ENCODE measurements at regions not wholly inside any gene's neighbourhood (a gene's known extent, or its start where the extent isn't known, plus 50 kb on each side); places are given as distances from the start of the nearest gene placed in this dataset.
"Not testable (repeated sequence)": the region's sequence is repeated elsewhere in the genome, so short reads cannot be mapped to it uniquely, and the experiment has no call there.

- DNase-seq (ENCODE audit: low read depth in 2 of 2) = no peak
These were observed 112.3 kb upstream of the DTNBP1 start for GRCh38 chr6:15775076-15775634.

- DNase-seq (ENCODE audit: low read depth in 2 of 2) = no peak
These were observed 111.1 kb upstream of the DTNBP1 start for GRCh38 chr6:15773806-15774410.

GRCh38 chr6:15770347-15771143 lies 107.7 kb upstream of the DTNBP1 start:
- DNase-seq (ENCODE audit: low read depth in 2 of 2) = no peak

GRCh38 chr6:15769511-15770018 lies 106.7 kb upstream of the DTNBP1 start:
- no peak for DNase-seq (ENCODE audit: low read depth in 2 of 2)

- DNase-seq (ENCODE audit: low read depth in 2 of 2) = no peak
These were observed 106.2 kb upstream of the DTNBP1 start for GRCh38 chr6:15768999-15769398.

GRCh38 chr6:15763837-15764236 lies 101.0 kb upstream of the DTNBP1 start:
- DNase-seq (ENCODE audit: low read depth in 2 of 2) = peak in 1 of 2 donors; percentile 24

- no peak for DNase-seq (ENCODE audit: low read depth in 2 of 2)
These were observed 100.5 kb upstream of the DTNBP1 start for GRCh38 chr6:15763364-15763763.

- DNase-seq (ENCODE audit: low read depth in 2 of 2) = no peak
These were observed 98.2 kb upstream of the DTNBP1 start for GRCh38 chr6:15761045-15761502.

- no peak for DNase-seq (ENCODE audit: low read depth in 2 of 2)
These were observed 95.9 kb upstream of the DTNBP1 start for GRCh38 chr6:15758631-15759215.

- DNase-seq (ENCODE audit: low read depth in 2 of 2) = no peak
These were observed 92.7 kb upstream of the DTNBP1 start for GRCh38 chr6:15755526-15755925.

GRCh38 chr6:15754706-15755079 lies 91.9 kb upstream of the DTNBP1 start:
- DNase-seq (ENCODE audit: low read depth in 2 of 2) = no peak

GRCh38 chr6:15754035-15754705 lies 91.3 kb upstream of the DTNBP1 start:
- no peak for DNase-seq (ENCODE audit: low read depth in 2 of 2)

- DNase-seq (ENCODE audit: low read depth in 2 of 2) = peak in 1 of 2 donors; percentile 23
These were observed 90.0 kb upstream of the DTNBP1 start for GRCh38 chr6:15752820-15753219.

- DNase-seq (ENCODE audit: low read depth in 2 of 2) = no peak
These were observed 89.0 kb upstream of the DTNBP1 start for GRCh38 chr6:15751721-15752350.

GRCh38 chr6:15748341-15748740 lies 85.5 kb upstream of the DTNBP1 start:
- DNase-seq (ENCODE audit: low read depth in 2 of 2) = no peak

- DNase-seq (ENCODE audit: low read depth in 2 of 2) = no peak
These were observed 84.6 kb upstream of the DTNBP1 start for GRCh38 chr6:15747354-15747883.

GRCh38 chr6:15745781-15746180 lies 83.0 kb upstream of the DTNBP1 start:
- DNase-seq (ENCODE audit: low read depth in 2 of 2) = no peak

- DNase-seq (ENCODE audit: low read depth in 2 of 2) = no peak
These were observed 82.1 kb upstream of the DTNBP1 start for GRCh38 chr6:15744818-15745402.

- not testable (repeated sequence) for DNase-seq (ENCODE audit: low read depth in 2 of 2)
These were observed 79.2 kb upstream of the DTNBP1 start for GRCh38 chr6:15742013-15742412.

GRCh38 chr6:15741405-15741804 lies 78.6 kb upstream of the DTNBP1 start:
- DNase-seq (ENCODE audit: low read depth in 2 of 2) = no peak

GRCh38 chr6:15739867-15740266 lies 77.0 kb upstream of the DTNBP1 start:
- DNase-seq (ENCODE audit: low read depth in 2 of 2) = no peak
